Nephron (organoid): ENCODE measurements at regions not wholly inside any gene's neighbourhood (a gene's known extent, or its start where the extent isn't known, plus 50 kb on each side); places are given as distances from the start of the nearest gene placed in this dataset.

ENCODE experiments used
- H3K27ac Mint-ChIP-seq, 3 experiments: 2 replicates each; pipeline ENCODE4 v1.8.0; 2020; ENCODE audit warnings: mixed read lengths in 3 of 3, mild to moderate bottlenecking in 2 of 3, moderate library complexity in 1 of 3
- H3K27me3 Mint-ChIP-seq: 2 replicates; pipeline ENCODE4 v1.8.0; 2021; ENCODE audit warnings: low read depth, mild to moderate bottlenecking, moderate library complexity, mixed read lengths
- H3K36me3 Mint-ChIP-seq: 2 replicates; pipeline ENCODE4 v1.8.0; 2020; ENCODE audit warnings: low read depth, mixed read lengths
- H3K4me1 Mint-ChIP-seq: 2 replicates; pipeline ENCODE4 v1.8.0; 2020; ENCODE audit warnings: mixed read lengths
- H3K4me3 Mint-ChIP-seq, 3 experiments: 2 replicates each; pipeline ENCODE4 v1.8.0; 2020; ENCODE audit warnings: mild to moderate bottlenecking in 3 of 3, mixed read lengths in 3 of 3, moderate library complexity in 2 of 3
- H3K9me3 Mint-ChIP-seq: 2 replicates; pipeline ENCODE4 v1.8.0; 2020; ENCODE audit warnings: mixed read lengths
- CTCF ChIP-seq, 3 experiments: fragments of 200-600 bp; sonication (generic); IDR thresholded peaks; one replicate each; pipeline ENCODE4 v1.5.0; 2021; ENCODE audit warnings: antibody characterized with exemption in 3 of 3; ENCODE audit not compliant: unreplicated experiment in 3 of 3

GRCh38 chr19:5219551-5220304 lies 120.9 kb downstream of the PTPRS start:
- Mint-ChIP-seq H3K27me3 (peaks cover 3% of the 10 kb centered on the region), H3K9me3 (no peaks in the 10 kb centered on the region), H3K4me1 (no peaks in the 10 kb centered on the region), H3K27ac (no peak overlapping the region), H3K36me3 (peaks cover 21% of the 10 kb centered on the region), H3K4me3 (no peak overlapping the region)
- TF ChIP-seq CTCF (IDR thresholded peaks at IDR 0.05; ENCODE audit: unreplicated experiment in 3 of 3), result no peak

GRCh38 chr19:5218963-5219530 lies 121.6 kb downstream of the PTPRS start:
- Mint-ChIP-seq H3K4me3 (no peak overlapping the region), H3K36me3 (peaks cover 14% of the 10 kb centered on the region), H3K9me3 (no peaks in the 10 kb centered on the region), H3K4me1 (no peaks in the 10 kb centered on the region), H3K27me3 (peaks cover 3% of the 10 kb centered on the region), H3K27ac (no peak overlapping the region)
- no peak for TF ChIP-seq CTCF (IDR thresholded peaks at IDR 0.05; ENCODE audit: unreplicated experiment in 3 of 3)

GRCh38 chr19:5218255-5218855 lies 122.3 kb downstream of the PTPRS start:
- Mint-ChIP-seq H3K4me3 (no peak overlapping the region), H3K9me3 (peaks cover 1% of the 10 kb centered on the region), H3K27ac (no peak overlapping the region), H3K4me1 (no peaks in the 10 kb centered on the region), H3K36me3 (peaks cover 12% of the 10 kb centered on the region), H3K27me3 (peaks cover 3% of the 10 kb centered on the region)
- no peak for TF ChIP-seq CTCF (IDR thresholded peaks at IDR 0.05; ENCODE audit: unreplicated experiment in 3 of 3)

- Mint-ChIP-seq H3K36me3 (peaks cover 12% of the 10 kb centered on the region), H3K9me3 (peaks cover 6% of the 10 kb centered on the region), H3K27ac (no peak overlapping the region), H3K27me3 (peaks cover 6% of the 10 kb centered on the region), H3K4me1 (no peaks in the 10 kb centered on the region), H3K4me3 (no peak overlapping the region)
- TF ChIP-seq CTCF (IDR thresholded peaks at IDR 0.05; ENCODE audit: unreplicated experiment in 3 of 3), result no peak
These were observed 123.4 kb downstream of the PTPRS start for GRCh38 chr19:5217171-5217570.

GRCh38 chr19:5216141-5216847 lies 124.3 kb downstream of the PTPRS start:
- Mint-ChIP-seq H3K27me3 (peaks cover 6% of the 10 kb centered on the region), H3K27ac (no peak overlapping the region), H3K4me1 (no peaks in the 10 kb centered on the region), H3K4me3 (no peak overlapping the region), H3K9me3 (peaks cover 6% of the 10 kb centered on the region), H3K36me3 (peaks cover 3% of the 10 kb centered on the region)
- no peak for TF ChIP-seq CTCF (IDR thresholded peaks at IDR 0.05; ENCODE audit: unreplicated experiment in 3 of 3)
